ENCODE measurements at regions not wholly inside any gene's neighbourhood (a gene's known extent, or its start where the extent isn't known, plus 50 kb on each side); places are given as distances from the start of the nearest gene placed in this dataset.

GRCh38 chr16:60816461-60816860 is 1219.8 kb downstream of the CDH8 start:
- H3K27ac ChIP-seq = no peak overlapping the region
- TF ChIP-seq ZFX (IDR thresholded peaks at IDR 0.05) (no peak), CTCF (conservative IDR thresholded peaks at IDR 0.05) (no peak)

- TF ChIP-seq ZFX (IDR thresholded peaks at IDR 0.05) (no peak), CTCF (conservative IDR thresholded peaks at IDR 0.05) (no peak)
- H3K27ac ChIP-seq = no peak overlapping the region
Observed at GRCh38 chr16:60815865-60816264, 1220.4 kb downstream of the CDH8 start.

GRCh38 chr16:60815033-60815432 is 1221.2 kb downstream of the CDH8 start:
- no peak for TF ChIP-seq CTCF (conservative IDR thresholded peaks at IDR 0.05)
- TF ChIP-seq ZFX (IDR thresholded peaks at IDR 0.05) = no peak

GRCh38 chr16:60811657-60812056 is 1224.6 kb downstream of the CDH8 start:
- H3K27ac ChIP-seq = no peak overlapping the region
- TF ChIP-seq CTCF (conservative IDR thresholded peaks at IDR 0.05) (no peak), ZFX (IDR thresholded peaks at IDR 0.05) (no peak)

More at GRCh38 chr16:60815033-60815432, 1221.2 kb downstream of the CDH8 start:
- no peak overlapping the region for H3K27ac ChIP-seq

GRCh38 chr16:60811051-60811608 is 1225.1 kb downstream of the CDH8 start:
- H3K27ac ChIP-seq = no peak overlapping the region
- no peak for TF ChIP-seq ZFX (IDR thresholded peaks at IDR 0.05)
- TF ChIP-seq CTCF (conservative IDR thresholded peaks at IDR 0.05) = no peak

- no peak for TF ChIP-seq CTCF (conservative IDR thresholded peaks at IDR 0.05)
- H3K27ac ChIP-seq = no peak overlapping the region
Observed at GRCh38 chr16:60810250-60810649, 1226.0 kb downstream of the CDH8 start.

- H3K27ac ChIP-seq = no peak overlapping the region
- TF ChIP-seq CTCF (conservative IDR thresholded peaks at IDR 0.05) (no peak), ZFX (IDR thresholded peaks at IDR 0.05) (no peak)
Observed at GRCh38 chr16:60792437-60792836, 1243.8 kb downstream of the CDH8 start.
